Fibroblast of mammary gland (primary cell): ENCODE measurements at regions not wholly inside any gene's neighbourhood (a gene's known extent, or its start where the extent isn't known, plus 50 kb on each side); places are given as distances from the start of the nearest gene placed in this dataset.
A peak's percentile ranks its signal among the peaks of the same experiment; 100 is the strongest.

Experiments
- DNase-seq: peaks from one replicate; pipeline ENCODE4 v3.0.0-alpha.2; 2010; ENCODE audit warnings: low read depth
- H3K4me3 ChIP-seq: 2 replicates; pipeline ENCODE4 v1.5.1; 2011; ENCODE audit warnings: low read depth, mild to moderate bottlenecking, low read length, moderate library complexity; ENCODE audit not compliant: control insufficient read depth
- CTCF ChIP-seq: conservative IDR thresholded peaks from 2 replicates; pipeline ENCODE4 v1.5.1; 2011; ENCODE audit warnings: low read depth, low read length, inconsistent platforms; ENCODE audit not compliant: control insufficient read depth, insufficient read depth

- DNase-seq, result no peak
- no peak overlapping the region for H3K4me3 ChIP-seq
- no peak for TF ChIP-seq CTCF
Observed at GRCh38 chr15:35723120-35723847, 177.3 kb upstream of the DPH6 start.

DNA sequence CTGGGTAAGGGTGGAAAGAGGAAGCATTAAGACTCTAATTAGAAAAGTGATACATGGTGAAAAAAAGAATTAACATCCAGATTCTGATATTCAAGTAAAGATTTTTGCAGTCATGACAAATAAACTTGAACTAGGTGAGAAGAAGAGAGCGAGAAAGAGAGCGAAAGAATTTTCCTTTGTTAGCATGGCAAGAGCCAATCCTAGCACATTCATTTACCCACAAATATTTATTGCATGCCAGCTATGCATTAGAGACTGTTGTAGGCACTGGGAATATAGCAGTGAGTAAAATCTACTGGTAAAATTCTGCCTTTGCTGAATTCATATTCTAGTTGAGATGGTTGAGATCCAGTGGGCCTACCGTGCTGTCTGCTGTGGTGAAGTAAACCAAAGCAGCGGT lies 177.9 kb upstream of the DPH6 start:
- no peak for DNase-seq
- H3K4me3 ChIP-seq, result no peak overlapping the region
- TF ChIP-seq CTCF, result no peak

- TF ChIP-seq CTCF, result no peak
- no peak for DNase-seq
- H3K4me3 ChIP-seq, result no peak overlapping the region
Observed at GRCh38 chr15:35724626-35725025, 178.7 kb upstream of the DPH6 start.

DNA sequence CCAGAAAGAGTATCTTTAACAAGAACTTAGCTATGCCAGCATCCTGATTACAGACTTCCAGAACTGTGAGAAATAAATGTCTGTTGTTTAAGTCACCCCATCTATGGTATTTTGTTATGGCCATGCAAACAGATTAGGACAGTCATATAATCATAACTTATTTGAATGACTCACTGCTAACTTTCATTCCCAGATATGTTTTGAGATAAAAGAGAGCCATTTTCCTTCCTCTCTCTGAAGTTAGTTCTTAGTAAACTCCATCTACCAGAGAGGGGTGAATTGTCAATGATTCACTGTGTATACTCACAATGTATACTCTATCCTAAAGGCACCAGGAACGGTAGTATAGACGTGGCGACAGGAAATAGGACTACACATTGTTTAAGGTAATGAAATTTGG lies 179.4 kb upstream of the DPH6 start:
- no peak overlapping the region for H3K4me3 ChIP-seq
- peak; percentile 13 for DNase-seq
- TF ChIP-seq CTCF, result no peak

DNA sequence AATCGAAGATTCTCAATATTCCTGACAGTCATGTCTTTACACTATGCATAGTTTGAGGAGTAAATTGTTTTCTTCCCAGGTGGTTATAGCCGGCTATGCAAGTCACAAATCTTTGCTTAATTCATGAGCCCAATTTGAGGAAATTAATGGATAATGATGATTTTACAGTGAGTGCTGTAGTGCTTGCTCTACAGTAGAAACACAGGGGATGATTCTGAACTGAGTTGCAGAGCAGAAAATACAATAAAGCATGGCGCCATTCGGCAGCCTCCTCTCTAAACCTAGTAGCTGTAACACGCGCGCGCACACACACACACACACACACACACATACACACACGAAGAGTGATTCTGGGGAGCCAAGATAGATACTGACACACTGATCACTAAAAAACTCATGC lies 181.7 kb upstream of the DPH6 start:
- no peak overlapping the region for H3K4me3 ChIP-seq
- no peak for DNase-seq
- no peak for TF ChIP-seq CTCF

GRCh38 chr15:35728219-35728940 lies 182.4 kb upstream of the DPH6 start:
- TF ChIP-seq CTCF, result no peak
- H3K4me3 ChIP-seq, result no peak overlapping the region
- no peak for DNase-seq
